ENCODE measurements at regions not wholly inside any gene's neighbourhood (a gene's known extent, or its start where the extent isn't known, plus 50 kb on each side); places are given as distances from the start of the nearest gene placed in this dataset.

- TF ChIP-seq CTCF (IDR thresholded peaks at IDR 0.05; ENCODE audit: borderline replicate concordance, insufficient read depth, low read depth, low read length) = 0 out of 2 replicates have a peak, but pooled peaks have one; percentile 27
- no peak overlapping the region for H3K4me3 ChIP-seq (ENCODE audit: low read depth, low read length)
Measured at GRCh38 chr6:90940812-90941481, 354.1 kb upstream of the MAP3K7 start.

DNA sequence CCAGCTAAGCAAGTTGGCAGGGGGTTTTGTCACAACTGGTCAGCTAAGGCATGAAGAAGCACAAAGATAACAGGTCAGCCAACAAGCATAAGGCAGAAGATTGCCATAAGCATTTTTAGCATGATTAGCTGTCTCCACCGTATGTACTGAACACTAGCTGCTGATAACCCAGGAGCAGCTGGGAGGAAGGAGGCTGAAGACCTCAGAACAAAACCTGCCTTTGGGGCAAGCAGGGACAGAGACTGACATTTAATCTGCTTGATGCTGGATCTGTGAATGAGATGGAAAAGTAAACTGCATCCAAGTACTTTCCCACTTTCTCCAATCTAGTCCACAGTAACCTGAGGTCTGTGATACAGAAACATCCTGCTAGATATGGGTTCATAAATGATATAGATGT is 353.0 kb upstream of the MAP3K7 start:
- H3K4me3 ChIP-seq (ENCODE audit: low read depth, low read length) = no peak overlapping the region

DNA sequence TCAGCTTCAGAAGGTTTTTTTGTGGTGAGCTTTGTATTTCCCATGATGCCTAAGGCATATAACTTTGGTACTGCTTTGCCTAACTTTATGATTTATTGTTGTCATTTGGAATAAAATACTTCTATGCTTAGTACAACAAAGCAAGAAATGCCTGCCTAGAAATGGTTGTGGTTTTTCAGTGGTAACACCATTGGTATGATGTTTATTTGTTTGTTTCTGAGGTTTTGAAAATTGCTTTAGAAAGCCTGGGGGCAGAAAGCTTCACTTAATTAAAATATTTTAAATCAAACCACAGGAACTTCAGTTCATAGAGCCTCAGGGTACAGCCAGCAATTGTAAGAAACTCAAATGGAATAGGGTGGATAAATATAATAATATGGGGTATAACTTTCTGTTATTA is 351.2 kb upstream of the MAP3K7 start:
- TF ChIP-seq CTCF (IDR thresholded peaks at IDR 0.05; ENCODE audit: borderline replicate concordance, insufficient read depth, low read depth, low read length) = no peak
- no peak overlapping the region for H3K4me3 ChIP-seq (ENCODE audit: low read depth, low read length)

More for the DNA sequence above, 353.0 kb upstream of the MAP3K7 start:
- no peak for TF ChIP-seq CTCF (IDR thresholded peaks at IDR 0.05; ENCODE audit: borderline replicate concordance, insufficient read depth, low read depth, low read length)

DNA sequence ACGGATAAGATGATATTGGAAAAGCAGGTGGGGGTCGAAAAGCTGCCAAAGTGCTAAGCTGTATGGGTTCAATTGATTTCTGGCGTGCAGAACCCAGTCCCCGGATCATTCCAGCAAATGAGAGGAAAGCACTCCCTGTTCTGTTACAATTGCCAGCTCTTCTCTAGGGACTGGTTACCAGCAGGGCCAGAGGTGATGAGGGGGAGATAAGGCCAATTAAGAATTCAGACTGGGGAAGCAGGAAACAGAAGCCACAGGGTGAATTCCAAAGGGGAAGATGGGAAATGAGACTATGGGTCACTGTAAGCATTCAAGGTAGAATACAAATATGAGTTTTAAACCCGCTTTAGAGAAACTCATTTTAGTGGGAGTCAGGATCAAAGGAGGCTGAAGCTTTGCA is 349.4 kb upstream of the MAP3K7 start:
- no peak for TF ChIP-seq CTCF (IDR thresholded peaks at IDR 0.05; ENCODE audit: borderline replicate concordance, insufficient read depth, low read depth, low read length)
- no peak overlapping the region for H3K4me3 ChIP-seq (ENCODE audit: low read depth, low read length)

DNA sequence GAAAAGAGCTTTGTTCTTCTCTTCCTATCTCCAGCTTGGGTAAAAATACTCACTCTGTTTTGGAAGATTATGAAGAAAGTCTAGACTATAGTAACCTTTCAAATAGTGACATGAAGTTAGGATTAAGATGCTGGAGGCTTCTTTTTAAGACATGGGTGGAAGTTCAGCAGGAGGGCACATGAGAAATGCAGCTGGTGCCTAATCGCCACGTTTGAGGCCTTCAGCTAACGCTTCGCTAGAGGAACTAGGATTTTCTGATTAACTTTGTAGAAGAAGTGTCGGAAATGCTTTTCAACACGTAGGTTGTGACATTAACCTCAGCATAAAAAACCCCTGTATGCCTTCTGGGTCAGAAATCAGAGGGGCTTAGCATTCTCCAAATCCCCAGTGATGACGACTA is 348.1 kb upstream of the MAP3K7 start:
- no peak overlapping the region for H3K4me3 ChIP-seq (ENCODE audit: low read depth, low read length)
- no peak for TF ChIP-seq CTCF (IDR thresholded peaks at IDR 0.05; ENCODE audit: borderline replicate concordance, insufficient read depth, low read depth, low read length)

DNA sequence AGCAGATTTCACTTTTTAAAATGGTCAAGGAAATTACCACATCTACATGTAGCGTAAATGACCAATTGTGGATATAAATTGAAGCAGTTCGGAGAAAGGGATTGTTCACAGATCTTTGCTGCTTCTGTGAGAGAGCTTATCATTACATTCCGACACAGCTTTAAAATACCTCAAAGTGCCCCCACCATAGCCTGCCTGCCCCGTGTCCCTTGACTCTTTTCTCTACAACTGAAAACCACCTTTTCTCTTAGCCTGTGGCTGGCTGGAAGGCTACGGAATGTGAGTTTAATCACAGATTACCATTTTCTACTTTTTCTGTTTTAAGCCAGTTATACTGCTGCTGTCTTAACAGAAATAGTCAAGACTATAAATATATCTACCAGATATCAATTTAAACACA is 347.2 kb upstream of the MAP3K7 start:
- H3K4me3 ChIP-seq (ENCODE audit: low read depth, low read length) = no peak overlapping the region
- TF ChIP-seq CTCF (IDR thresholded peaks at IDR 0.05; ENCODE audit: borderline replicate concordance, insufficient read depth, low read depth, low read length) = no peak

DNA sequence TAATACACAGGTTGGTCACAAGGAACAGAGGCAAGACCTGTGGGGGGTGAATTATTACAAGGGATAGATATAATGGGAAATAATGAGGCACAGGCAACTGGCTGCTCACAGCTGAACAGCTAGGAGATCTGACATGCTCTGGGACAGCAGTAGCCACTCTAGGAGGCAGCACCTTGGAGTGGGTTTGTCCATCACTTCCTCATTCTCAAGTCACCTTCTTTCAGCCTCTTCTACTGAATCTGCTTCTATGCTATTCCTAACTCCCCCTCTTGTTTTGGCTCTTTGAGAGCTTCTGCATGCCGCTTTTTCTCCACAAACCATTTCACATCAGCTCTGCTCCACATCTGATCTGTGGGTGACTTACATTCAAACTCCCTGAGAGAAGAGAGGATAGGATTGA is 345.5 kb upstream of the MAP3K7 start:
- no peak for TF ChIP-seq CTCF (IDR thresholded peaks at IDR 0.05; ENCODE audit: borderline replicate concordance, insufficient read depth, low read depth, low read length)
- H3K4me3 ChIP-seq (ENCODE audit: low read depth, low read length) = no peak overlapping the region

Measured in GM12875 (cell line).